ENCODE measurements at regions not wholly inside any gene's neighbourhood (a gene's known extent, or its start where the extent isn't known, plus 50 kb on each side); places are given as distances from the start of the nearest gene placed in this dataset.
"Not testable (repeated sequence)": the region's sequence is repeated elsewhere in the genome, so short reads cannot be mapped to it uniquely, and the experiment has no call there.

GRCh38 chr11:37248145-37248544 is 650.1 kb upstream of the RAG2 start (continued):
- TF ChIP-seq REST (IDR thresholded peaks at IDR 0.05; ENCODE audit: low read depth), result no peak
- no peak for TF ChIP-seq POLR2AphosphoS5 (IDR thresholded peaks at IDR 0.05; ENCODE audit: low read depth, low read length)
- no peak for TF ChIP-seq JUND (IDR thresholded peaks at IDR 0.05)
- TF ChIP-seq CBX3 (IDR thresholded peaks at IDR 0.05; ENCODE audit: low read depth), result no peak
- TF ChIP-seq EZH2 (IDR thresholded peaks at IDR 0.05), result no peak

GRCh38 chr11:37246092-37246491 is 648.1 kb upstream of the RAG2 start:
- H3K79me2 ChIP-seq (ENCODE audit: insufficient read depth, low read length); H3K36me3 ChIP-seq (ENCODE audit: control insufficient read depth in 1 of 2, insufficient read depth in 2 of 2, low read length in 2 of 2); H3K9ac ChIP-seq (ENCODE audit: low read length); DNase-seq (ENCODE audit: low read depth, low spot score); H3K4me2 ChIP-seq (ENCODE audit: low read length); H3K4me1 ChIP-seq (ENCODE audit: control insufficient read depth in 1 of 2, insufficient read depth in 2 of 2, low read length in 2 of 2); POLR2A ChIA-PET; H3K9me3 ChIP-seq (ENCODE audit: control insufficient read depth in 1 of 2, insufficient read depth in 1 of 2, low read depth in 1 of 2, low read length in 2 of 2); H3K4me3 ChIP-seq (replicated peaks in 1 of 2; ENCODE audit: low read depth in 1 of 2, low read length in 2 of 2); H2AFZ ChIP-seq (ENCODE audit: low read depth, low read length, poor library complexity, severe bottlenecking); CTCF ChIA-PET; H3K9me2 ChIP-seq (ENCODE audit: insufficient read depth); H3K27me3 ChIP-seq (ENCODE audit: insufficient read depth, low read length); BruUV-seq (replicated peaks); H3K27ac ChIP-seq (ENCODE audit: low read depth, low read length); intact Hi-C loops (cut with micrococcal nuclease); H4K20me1 ChIP-seq (ENCODE audit: insufficient read depth); ATAC-seq; RAD21 ChIA-PET (ENCODE audit: low non-redundant PET in 1 of 2, low total read pairs in 2 of 2, uncharacterized antibody in 2 of 2, unreplicated experiment in 2 of 2): not testable (repeated sequence)

- DNase-seq (ENCODE audit: low read depth, low spot score), result no peak
- H3K27ac ChIP-seq (ENCODE audit: low read depth, low read length), result no peak overlapping the region
- TF ChIP-seq ZFX (IDR thresholded peaks at IDR 0.05) (no peak), SP1 (IDR thresholded peaks at IDR 0.05; ENCODE audit: low read depth) (no peak), CTCF (IDR thresholded peaks at IDR 0.05 in 2 of 3, conservative IDR thresholded peaks at IDR 0.05 in 1 of 3; ENCODE audit: borderline replicate concordance in 1 of 3, insufficient read depth in 1 of 3, low read depth in 2 of 3, low read length in 2 of 3) (no peak), FOSL1 (IDR thresholded peaks at IDR 0.05; ENCODE audit: low read depth) (no peak), ELF1 (IDR thresholded peaks at IDR 0.05; ENCODE audit: borderline replicate concordance, low read depth) (no peak), YY1 (IDR thresholded peaks at IDR 0.05; ENCODE audit: extremely low read depth, insufficient replicate concordance, low read depth, low read length) (no peak), EZH2phosphoT487 (IDR thresholded peaks at IDR 0.05; ENCODE audit: borderline replicate concordance) (no peak)
Measured at GRCh38 chr11:37230865-37231264, 632.8 kb upstream of the RAG2 start.

More at GRCh38 chr11:37230865-37231264, 632.8 kb upstream of the RAG2 start:
- Histone ChIP-seq H3K4me2 (ENCODE audit: low read length) (no peak overlapping the region), H3K9me3 (ENCODE audit: control insufficient read depth in 1 of 2, insufficient read depth in 1 of 2, low read depth in 1 of 2, low read length in 2 of 2) (peaks cover 0 to 26% of the 10 kb centered on the region in 2 experiments; a peak in 2 of 4 replicates), H3K36me3 (ENCODE audit: control insufficient read depth in 1 of 2, insufficient read depth in 2 of 2, low read length in 2 of 2) (no peaks in the 10 kb centered on the region), H3K4me3 (replicated peaks in 1 of 2; ENCODE audit: low read depth in 1 of 2, low read length in 2 of 2) (no peak overlapping the region), H2AFZ (ENCODE audit: low read depth, low read length, poor library complexity, severe bottlenecking) (no peak overlapping the region), H4K20me1 (ENCODE audit: insufficient read depth) (no peaks in the 10 kb centered on the region), H3K4me1 (ENCODE audit: control insufficient read depth in 1 of 2, insufficient read depth in 2 of 2, low read length in 2 of 2) (no peaks in the 10 kb centered on the region), H3K27me3 (ENCODE audit: insufficient read depth, low read length) (no peaks in the 10 kb centered on the region), H3K9me2 (ENCODE audit: insufficient read depth) (no peaks in the 10 kb centered on the region), H3K9ac (ENCODE audit: low read length) (no peak overlapping the region), H3K79me2 (ENCODE audit: insufficient read depth, low read length) (no peaks in the 10 kb centered on the region)
- RAD21 ChIA-PET (ENCODE audit: low non-redundant PET in 1 of 2, low total read pairs in 2 of 2, uncharacterized antibody in 2 of 2, unreplicated experiment in 2 of 2), result no interaction called here
- no peak for ATAC-seq
- intact Hi-C loops (cut with micrococcal nuclease), result no loop called here
- BruUV-seq (replicated peaks), result no TSS peak
- POLR2A ChIA-PET, result no interaction called here
- CTCF ChIA-PET, result no interaction called here
